Endothelial cell of umbilical vein (primary cell): ENCODE measurements at regions not wholly inside any gene's neighbourhood (a gene's known extent, or its start where the extent isn't known, plus 50 kb on each side); places are given as distances from the start of the nearest gene placed in this dataset.

ENCODE experiments used
- BruUV-seq: library from RNA; stranded (reverse); fragments of 400-500 nt; replicated peaks from 2 replicates; lab custom pipeline; 2021; lab: Mats Ljungman, UMichigan
- CTCF ChIA-PET: fragments of 300-600, 350-600 bp; sonication (Branson Sonifier 250); formaldehyde crosslinking; loops from one replicate; lab custom pipeline; 2021; ENCODE audit warnings: antibody characterized with exemption, inconsistent platforms; lab: Charles Lee
- POLR2A ChIA-PET: fragments of 300-600, 350-600 bp; sonication (Branson Sonifier 250); formaldehyde crosslinking; loops from one replicate; lab custom pipeline; 2021; ENCODE audit warnings: antibody characterized with exemption, inconsistent platforms; lab: Charles Lee
- DNase-seq: peaks from one replicate; pipeline ENCODE4 v3.0.0-alpha.2; 2011; ENCODE audit warnings: low read depth, low spot score
- FAIRE-seq: peaks from 2 replicates; lab custom pipeline; 2011; peaks lifted over from hg19 to GRCh38; lab: Jason Lieb, UNC
- H2AFZ ChIP-seq: 2 replicates; pipeline ENCODE4 v1.6.0; 2012; ENCODE audit warnings: low read depth, low read length, control low read depth, inconsistent platforms
- H3K27ac ChIP-seq: 2 replicates; pipeline ENCODE4 v1.5.1; 2011; ENCODE audit warnings: low read depth, mild to moderate bottlenecking, control low read depth, low read length, moderate library complexity; ENCODE audit not compliant: insufficient read depth
- H3K27me3 ChIP-seq, 2 experiments: 2 replicates each; pipeline versions ENCODE4 v1.6.0 to v1.6.1; 2011; ENCODE audit warnings: low read length in 2 of 2, mixed read lengths in 1 of 2; ENCODE audit not compliant: control insufficient read depth in 2 of 2, insufficient read depth in 2 of 2
- H3K36me3 ChIP-seq, 2 experiments: 2 replicates in 1 of 2; 3 replicates in 1 of 2; pipeline ENCODE4 v1.5.1; 2011; ENCODE audit warnings: low read length in 2 of 2, mild to moderate bottlenecking in 1 of 2, moderate library complexity in 1 of 2; ENCODE audit not compliant: control insufficient read depth in 2 of 2, insufficient read depth in 2 of 2; ENCODE audit errors: extremely low read depth in 1 of 2
- H3K4me1 ChIP-seq: 3 replicates; pipeline ENCODE4 v1.5.1; 2011; ENCODE audit warnings: mild to moderate bottlenecking, low read length; ENCODE audit not compliant: control insufficient read depth, insufficient read depth; ENCODE audit errors: extremely low read depth
- H3K4me2 ChIP-seq: 2 replicates; pipeline ENCODE4 v1.6.1; 2011; ENCODE audit warnings: low read length, control low read depth, mixed read lengths; ENCODE audit not compliant: insufficient read depth
- H3K4me3 ChIP-seq, 3 experiments: fragments of 200-600 bp in 1 of 3; sonication (generic), shearing (Covaris generic) in 1 of 3; replicated peaks in 1 of 3; 2 replicates each; pipeline ENCODE4 v1.5.1; 2011 to 2016; ENCODE audit warnings: control low read depth in 3 of 3, low read length in 3 of 3, mild to moderate bottlenecking in 2 of 3, inconsistent platforms in 1 of 3, low read depth in 1 of 3, moderate library complexity in 1 of 3; ENCODE audit not compliant: insufficient read depth in 1 of 3
- H3K79me2 ChIP-seq: 2 replicates; pipeline ENCODE4 v1.6.0; 2012; ENCODE audit warnings: low read length, inconsistent platforms; ENCODE audit not compliant: control insufficient read depth, insufficient read depth
- H3K9ac ChIP-seq: replicated peaks from 2 replicates; pipeline ENCODE3; 2011; ENCODE audit warnings: low read length, control low read depth; ENCODE audit not compliant: insufficient read depth; ENCODE audit errors: extremely low read depth
- H3K9me1 ChIP-seq: replicated peaks from 3 replicates; pipeline ENCODE4 v1.6.0; 2011; ENCODE audit warnings: mild to moderate bottlenecking, low read length; ENCODE audit not compliant: control insufficient read depth, insufficient read depth; ENCODE audit errors: extremely low read depth
- H3K9me3 ChIP-seq: replicated peaks from 2 replicates; pipeline ENCODE4 v1.5.1; 2012; ENCODE audit warnings: low read length, inconsistent platforms; ENCODE audit not compliant: control insufficient read depth, insufficient read depth
- H4K20me1 ChIP-seq: replicated peaks from 2 replicates; pipeline ENCODE3; 2011; ENCODE audit warnings: mild to moderate bottlenecking, low read length; ENCODE audit not compliant: control insufficient read depth, insufficient read depth; ENCODE audit errors: extremely low read depth
- CTCF ChIP-seq, 2 donors: IDR thresholded peaks; 1 replicate in 1 of 2; 2 replicates in 1 of 2; pipeline ENCODE4 v1.5.1; 2011; ENCODE audit warnings: low read length in 2 of 2, mild to moderate bottlenecking in 2 of 2, moderate library complexity in 2 of 2, control low read depth in 1 of 2, inconsistent platforms in 1 of 2, low read depth in 1 of 2; ENCODE audit not compliant: insufficient read depth in 1 of 2; ENCODE audit errors: extremely low read depth in 1 of 2
- EZH2 ChIP-seq: IDR thresholded peaks from 2 replicates; pipeline ENCODE4 v1.6.1; 2012; ENCODE audit warnings: borderline replicate concordance, low read depth, mild to moderate bottlenecking, moderate library complexity, low read length, inconsistent platforms; ENCODE audit not compliant: severe bottlenecking
- FOS ChIP-seq: IDR thresholded peaks from 2 replicates; pipeline ENCODE4 v1.6.1; 2011; ENCODE audit warnings: mild to moderate bottlenecking, low read length, moderate library complexity, borderline replicate concordance; ENCODE audit not compliant: insufficient read depth
- GATA2 ChIP-seq: IDR thresholded peaks from 2 replicates; pipeline ENCODE4 v1.7.0; 2011; ENCODE audit warnings: low read depth, mild to moderate bottlenecking, moderate library complexity, mixed read lengths, low read length; ENCODE audit not compliant: insufficient read length, insufficient read depth
- JUN ChIP-seq: IDR thresholded peaks from 2 replicates; pipeline ENCODE4 v1.6.1; 2011; ENCODE audit warnings: borderline replicate concordance, low read depth; ENCODE audit not compliant: insufficient read length, insufficient read depth
- MAX ChIP-seq: IDR thresholded peaks from 2 replicates; pipeline ENCODE4 v1.6.1; 2011; ENCODE audit not compliant: insufficient read depth, insufficient read length
- MYC ChIP-seq: IDR thresholded peaks from one replicate; pipeline ENCODE4 v1.6.1; 2011; ENCODE audit warnings: mild to moderate bottlenecking, low read depth, low read length
- POLR2A ChIP-seq: IDR thresholded peaks from 2 replicates; pipeline ENCODE4 v1.6.1; 2012; ENCODE audit warnings: low read depth, mild to moderate bottlenecking, control low read depth, low read length
- POLR2AphosphoS5 ChIP-seq: IDR thresholded peaks from 2 replicates; pipeline ENCODE4 v1.6.1; 2012; ENCODE audit warnings: low read depth, mild to moderate bottlenecking, control low read depth, low read length, moderate library complexity; ENCODE audit not compliant: insufficient read depth
- dilution Hi-C: fragments of 300-500 bp; cut with MboI; formaldehyde crosslinking; loops from one replicate; pipeline ENCODE4 v1.15.0; 2019; ENCODE audit warnings: low sequenced_read_pairs; ENCODE audit not compliant: extremely low pct_ligation_motif_present
- intact Hi-C: fragments of 100-400 bp; cut with micrococcal nuclease; formaldehyde crosslinking; loops from one replicate; pipeline ENCODE4 v1.10.0; 2022

GRCh38 chr11:31973172-31973571 is 117.7 kb upstream of the RCN1 start:
- H3K4me3 ChIP-seq: no peak overlapping the region
- H3K27me3 ChIP-seq: no peaks in the 10 kb centered on the region
- TF ChIP-seq POLR2AphosphoS5 (no peak), MAX (no peak), FOS (no peak), POLR2A (no peak), MYC (no peak), EZH2 (no peak), GATA2 (no peak), CTCF (IDR thresholded peaks at IDR 0.05; ENCODE audit: extremely low read depth in 1 of 2, insufficient read depth in 1 of 2, low read depth in 1 of 2, low read length in 2 of 2) (no peak), JUN (no peak)
- H2AFZ ChIP-seq: no peak overlapping the region
- no peaks in the 10 kb centered on the region for H3K9me1 ChIP-seq
- FAIRE-seq (no peak), DNase-seq (no peak)
- intact Hi-C loops (no loop called here), dilution Hi-C loops (no loop called here)
- no peak overlapping the region for H3K4me2 ChIP-seq
- H3K79me2 ChIP-seq: no peaks in the 10 kb centered on the region
- no peaks in the 10 kb centered on the region for H3K9me3 ChIP-seq
- H3K27ac ChIP-seq: no peak overlapping the region
- H3K9ac ChIP-seq: no peak overlapping the region
- BruUV-seq: no TSS peak
- no peaks in the 10 kb centered on the region for H3K4me1 ChIP-seq
- no peaks in the 10 kb centered on the region for H3K36me3 ChIP-seq
- no peaks in the 10 kb centered on the region for H4K20me1 ChIP-seq
- CTCF ChIA-PET: interaction anchor here (1.8 kb wide), 1 partner anchor 15 kb away, joined by 7 read pairs; no protein-coding TSS in a partner anchor
- POLR2A ChIA-PET: no interaction called here
